Breast epithelium (tissue), 4 donors: ENCODE measurements at regions not wholly inside any gene's neighbourhood (a gene's known extent, or its start where the extent isn't known, plus 50 kb on each side); places are given as distances from the start of the nearest gene placed in this dataset.
"Not testable (repeated sequence)": the region's sequence is repeated elsewhere in the genome, so short reads cannot be mapped to it uniquely, and the experiment has no call there.

Source experiments
- DNase-seq, 2 donors: peaks; one replicate each; pipeline ENCODE4 v3.0.0-alpha.2; 2019; ENCODE audit warnings: low spot score in 2 of 2
- H3K27ac ChIP-seq, 2 donors: fragments of 200-600 bp; sonication (generic) in 1 of 2; one replicate each; pipeline ENCODE4 v1.5.1; 2016 to 2019; ENCODE audit warnings: mild to moderate bottlenecking in 1 of 2
- H3K27me3 ChIP-seq, 2 donors: fragments of 200-600 bp; sonication (generic) in 1 of 2; one replicate each; pipeline versions ENCODE4 v1.5.1 to v1.6.0; 2017 to 2019; ENCODE audit warnings: control low read depth in 1 of 2, mild to moderate bottlenecking in 1 of 2
- H3K36me3 ChIP-seq: fragments of 200-600 bp; one replicate; pipeline ENCODE4 v1.5.1; 2019
- H3K4me1 ChIP-seq, 2 donors: fragments of 200-600 bp; sonication (generic); one replicate each; pipeline ENCODE4 v1.5.1; 2016 to 2019; ENCODE audit warnings: control low read depth in 1 of 2
- H3K4me3 ChIP-seq, 3 donors: fragments of 200-600 bp; sonication (generic); 1 replicate in 2 of 3; 2 replicates in 1 of 3; pipeline ENCODE4 v1.5.1; 2016 to 2019; ENCODE audit warnings: mild to moderate bottlenecking in 3 of 3, moderate library complexity in 2 of 3
- H3K9me3 ChIP-seq, 2 donors: fragments of 200-600 bp; sonication (generic) in 1 of 2; one replicate each; pipeline ENCODE4 v1.5.1; 2016 to 2019; ENCODE audit warnings: control low read depth in 1 of 2
- CTCF ChIP-seq, 3 donors: fragments of 450-650 bp; IDR thresholded peaks; one replicate each; pipeline ENCODE4 v1.5.1; 2016 to 2017; ENCODE audit warnings: antibody characterized with exemption in 3 of 3, mild to moderate bottlenecking in 3 of 3, moderate library complexity in 3 of 3
- POLR2A ChIP-seq: fragments of 450-650 bp; IDR thresholded peaks from one replicate; pipeline ENCODE4 v1.6.1; 2016; ENCODE audit warnings: antibody characterized with exemption, mild to moderate bottlenecking, moderate library complexity
- POLR2AphosphoS5 ChIP-seq, 3 donors: sonication (generic); formaldehyde crosslinking; IDR thresholded peaks; one replicate each; pipeline ENCODE4 v1.6.1; 2017; ENCODE audit warnings: antibody characterized with exemption in 3 of 3
- intact Hi-C: fragments of 100-400 bp; cut with DNase I; formaldehyde crosslinking; loops from one replicate; pipeline ENCODE4 v1.15.1; 2023; ENCODE audit warnings: low total_unique reads

GRCh38 chr13:76296751-76297150 lies 589.5 kb downstream of the KCTD12 start:
- Histone ChIP-seq H3K27ac (no peak overlapping the region), H3K27me3 (no peaks in the 10 kb centered on the region), H3K4me3 (no peak overlapping the region), H3K36me3 (no peaks in the 10 kb centered on the region), H3K4me1 (no peaks in the 10 kb centered on the region), H3K9me3 (no peaks in the 10 kb centered on the region)
- TF ChIP-seq POLR2AphosphoS5 (IDR thresholded peaks at IDR 0.05) (no peak), CTCF (IDR thresholded peaks at IDR 0.05) (no peak), POLR2A (no peak)
- intact Hi-C loops: no loop called here
- DNase-seq: no peak

GRCh38 chr13:76295020-76295419 lies 591.2 kb downstream of the KCTD12 start:
- intact Hi-C loops, DNase-seq, H3K4me3 ChIP-seq, H3K4me1 ChIP-seq, H3K9me3 ChIP-seq, H3K36me3 ChIP-seq, H3K27me3 ChIP-seq, H3K27ac ChIP-seq: not testable (repeated sequence)

GRCh38 chr13:76293751-76294150 lies 592.5 kb downstream of the KCTD12 start:
- TF ChIP-seq POLR2AphosphoS5 (IDR thresholded peaks at IDR 0.05) (no peak), CTCF (IDR thresholded peaks at IDR 0.05) (no peak), POLR2A (no peak)
- intact Hi-C loops: no loop called here
- Histone ChIP-seq H3K4me3 (no peak overlapping the region), H3K36me3 (no peaks in the 10 kb centered on the region), H3K9me3 (no peaks in the 10 kb centered on the region), H3K4me1 (no peaks in the 10 kb centered on the region), H3K27ac (no peak overlapping the region), H3K27me3 (no peaks in the 10 kb centered on the region)
- no peak for DNase-seq

- intact Hi-C loops: no loop called here
- Histone ChIP-seq H3K27ac (no peak overlapping the region), H3K4me3 (no peak overlapping the region), H3K9me3 (no peaks in the 10 kb centered on the region), H3K4me1 (no peaks in the 10 kb centered on the region), H3K36me3 (no peaks in the 10 kb centered on the region), H3K27me3 (no peaks in the 10 kb centered on the region)
- no peak for TF ChIP-seq POLR2A
- no peak for TF ChIP-seq CTCF (IDR thresholded peaks at IDR 0.05)
- no peak for TF ChIP-seq POLR2AphosphoS5 (IDR thresholded peaks at IDR 0.05)
- no peak for DNase-seq
Observed at GRCh38 chr13:76293346-76293745, 592.9 kb downstream of the KCTD12 start.

GRCh38 chr13:76292726-76293125 lies 593.5 kb downstream of the KCTD12 start:
- Histone ChIP-seq H3K27me3 (no peaks in the 10 kb centered on the region), H3K9me3 (no peaks in the 10 kb centered on the region), H3K4me1 (no peaks in the 10 kb centered on the region), H3K36me3 (no peaks in the 10 kb centered on the region), H3K4me3 (no peak overlapping the region), H3K27ac (no peak overlapping the region)
- DNase-seq: no peak
- TF ChIP-seq POLR2A: no peak
- intact Hi-C loops: no loop called here

- no peak for DNase-seq
- H3K4me1 ChIP-seq: no peaks in the 10 kb centered on the region
- no peaks in the 10 kb centered on the region for H3K9me3 ChIP-seq
- H3K27ac ChIP-seq: no peak overlapping the region
- H3K36me3 ChIP-seq: no peaks in the 10 kb centered on the region
- intact Hi-C loops: no loop called here
- H3K4me3 ChIP-seq: no peak overlapping the region
- no peaks in the 10 kb centered on the region for H3K27me3 ChIP-seq
- TF ChIP-seq CTCF (IDR thresholded peaks at IDR 0.05): no peak
- TF ChIP-seq POLR2A: no peak
- no peak for TF ChIP-seq POLR2AphosphoS5 (IDR thresholded peaks at IDR 0.05)
Observed at GRCh38 chr13:76292031-76292430, 594.2 kb downstream of the KCTD12 start.
